ENCODE measurements at regions not wholly inside any gene's neighbourhood (a gene's known extent, or its start where the extent isn't known, plus 50 kb on each side); places are given as distances from the start of the nearest gene placed in this dataset.
A peak's percentile ranks its signal among the peaks of the same experiment; 100 is the strongest.

DNA sequence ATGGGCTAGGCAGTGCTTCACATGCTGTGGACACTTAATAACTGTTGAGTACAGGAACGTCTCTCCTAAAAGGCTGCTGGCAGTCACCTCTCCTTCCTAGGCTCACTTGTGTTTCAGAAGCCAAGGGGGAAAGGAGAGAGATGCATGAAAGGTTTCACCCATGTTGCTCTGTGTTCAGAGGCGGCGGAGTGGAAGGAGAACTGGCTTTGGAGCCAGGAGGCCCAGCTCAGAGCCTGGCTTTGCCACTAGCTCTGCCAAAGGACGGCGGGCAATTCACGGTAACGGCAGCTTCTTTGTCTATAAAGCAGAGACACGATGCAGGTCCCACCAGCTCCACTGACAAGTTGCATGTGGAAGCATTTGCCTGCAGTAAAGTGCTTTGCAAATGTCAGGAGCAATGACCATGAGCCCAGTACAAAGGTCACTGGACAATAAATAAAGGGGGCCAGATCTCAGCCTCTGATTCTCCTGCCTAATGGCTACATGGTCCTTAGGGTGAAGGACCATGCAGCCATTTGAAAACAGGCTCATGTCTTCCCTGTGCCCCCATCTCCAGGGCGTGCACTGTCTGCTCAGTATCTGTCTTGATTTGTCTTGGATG is 171.7 kb upstream of the TLE3 start:
- TF ChIP-seq, protein P1, sequence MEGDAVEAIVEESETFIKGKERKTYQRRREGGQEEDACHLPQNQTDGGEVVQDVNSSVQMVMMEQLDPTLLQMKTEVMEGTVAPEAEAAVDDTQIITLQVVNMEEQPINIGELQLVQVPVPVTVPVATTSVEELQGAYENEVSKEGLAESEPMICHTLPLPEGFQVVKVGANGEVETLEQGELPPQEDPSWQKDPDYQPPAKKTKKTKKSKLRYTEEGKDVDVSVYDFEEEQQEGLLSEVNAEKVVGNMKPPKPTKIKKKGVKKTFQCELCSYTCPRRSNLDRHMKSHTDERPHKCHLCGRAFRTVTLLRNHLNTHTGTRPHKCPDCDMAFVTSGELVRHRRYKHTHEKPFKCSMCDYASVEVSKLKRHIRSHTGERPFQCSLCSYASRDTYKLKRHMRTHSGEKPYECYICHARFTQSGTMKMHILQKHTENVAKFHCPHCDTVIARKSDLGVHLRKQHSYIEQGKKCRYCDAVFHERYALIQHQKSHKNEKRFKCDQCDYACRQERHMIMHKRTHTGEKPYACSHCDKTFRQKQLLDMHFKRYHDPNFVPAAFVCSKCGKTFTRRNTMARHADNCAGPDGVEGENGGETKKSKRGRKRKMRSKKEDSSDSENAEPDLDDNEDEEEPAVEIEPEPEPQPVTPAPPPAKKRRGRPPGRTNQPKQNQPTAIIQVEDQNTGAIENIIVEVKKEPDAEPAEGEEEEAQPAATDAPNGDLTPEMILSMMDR (IDR thresholded peaks at IDR 0.05): no peak
- DNase-seq (ENCODE audit: low spot score): no peak
- no peak overlapping the region for H3K27ac ChIP-seq
- H3K4me3 ChIP-seq: no peak overlapping the region

DNA sequence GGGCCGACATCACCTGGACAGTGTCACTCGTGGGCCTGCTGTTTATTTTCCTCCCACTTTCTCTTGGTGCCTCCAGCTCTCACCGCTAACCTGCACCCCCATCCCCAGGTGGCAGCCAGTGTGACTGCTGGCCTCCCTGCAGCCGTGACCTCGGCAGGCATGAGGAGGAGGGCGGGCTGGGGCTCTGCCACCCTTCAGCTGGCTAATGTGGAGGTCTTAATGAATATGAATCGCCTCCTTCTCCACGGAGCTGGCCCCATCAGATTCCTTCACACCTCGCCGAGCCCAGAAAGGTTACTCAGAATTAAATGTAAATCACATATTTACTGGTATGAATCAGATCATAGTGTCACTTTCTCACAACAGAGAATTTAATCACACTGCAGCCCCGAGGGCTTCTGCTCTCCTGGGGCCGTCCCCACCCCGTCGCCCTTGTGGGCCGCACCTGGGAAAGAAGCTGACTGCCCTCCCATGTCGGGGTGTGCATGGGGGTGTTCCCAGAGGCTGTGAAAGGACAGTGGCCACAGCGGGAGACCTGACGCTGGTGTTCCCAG is 171.1 kb upstream of the TLE3 start:
- Histone ChIP-seq H3K27ac (no peak overlapping the region), H3K4me3 (no peak overlapping the region)
- DNase-seq (ENCODE audit: low spot score): no peak
- TF ChIP-seq, protein P1 (IDR thresholded peaks at IDR 0.05): no peak

DNA sequence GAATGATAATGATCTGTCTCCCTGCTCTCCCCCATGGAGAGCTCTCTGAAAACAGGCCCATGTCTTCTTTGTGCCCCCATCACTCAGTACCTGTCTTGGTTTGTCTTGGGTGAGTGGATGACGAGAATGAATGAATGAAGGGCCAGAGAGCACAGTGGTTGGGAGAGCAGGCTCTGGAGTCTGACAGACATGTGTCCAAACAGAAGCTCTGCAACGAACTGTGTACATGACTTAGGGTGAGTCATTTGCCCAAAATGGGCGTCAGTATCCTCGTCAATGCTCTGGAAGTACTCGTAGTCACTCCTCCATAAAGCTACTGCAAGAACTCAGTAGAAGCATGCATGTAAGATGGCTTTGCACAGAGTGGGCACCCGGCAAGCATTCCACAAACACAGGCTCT is 170.2 kb upstream of the TLE3 start:
- TF ChIP-seq, protein P1 (IDR thresholded peaks at IDR 0.05): no peak
- H3K27ac ChIP-seq: no peak overlapping the region
- no peak overlapping the region for H3K4me3 ChIP-seq
- DNase-seq (ENCODE audit: low spot score): no peak

DNA sequence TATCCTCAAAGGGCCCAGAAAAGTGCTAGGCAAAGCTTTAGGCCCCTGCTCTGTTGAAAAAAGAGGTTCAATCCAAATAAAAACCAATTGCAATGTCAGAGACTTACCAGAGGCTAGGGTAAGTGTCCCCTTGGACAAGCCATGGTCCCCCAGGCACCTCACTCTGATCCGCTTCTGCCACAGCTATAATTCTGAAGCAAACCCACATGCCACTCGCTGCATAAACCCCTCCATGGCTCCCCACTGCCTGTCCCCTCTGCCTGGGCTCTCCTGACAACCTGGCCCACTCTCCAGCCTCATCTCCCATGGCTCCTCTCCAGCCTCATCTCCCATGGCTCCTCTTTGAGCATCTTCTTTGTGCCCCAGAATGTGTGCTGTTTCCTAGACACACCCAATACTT is 169.6 kb upstream of the TLE3 start:
- TF ChIP-seq, protein P1 (IDR thresholded peaks at IDR 0.05): no peak
- peak overlapping the region in 1 of 2 donors; percentile 68 for H3K27ac ChIP-seq
- DNase-seq (ENCODE audit: low spot score): no peak
- H3K4me3 ChIP-seq: no peak overlapping the region

DNA sequence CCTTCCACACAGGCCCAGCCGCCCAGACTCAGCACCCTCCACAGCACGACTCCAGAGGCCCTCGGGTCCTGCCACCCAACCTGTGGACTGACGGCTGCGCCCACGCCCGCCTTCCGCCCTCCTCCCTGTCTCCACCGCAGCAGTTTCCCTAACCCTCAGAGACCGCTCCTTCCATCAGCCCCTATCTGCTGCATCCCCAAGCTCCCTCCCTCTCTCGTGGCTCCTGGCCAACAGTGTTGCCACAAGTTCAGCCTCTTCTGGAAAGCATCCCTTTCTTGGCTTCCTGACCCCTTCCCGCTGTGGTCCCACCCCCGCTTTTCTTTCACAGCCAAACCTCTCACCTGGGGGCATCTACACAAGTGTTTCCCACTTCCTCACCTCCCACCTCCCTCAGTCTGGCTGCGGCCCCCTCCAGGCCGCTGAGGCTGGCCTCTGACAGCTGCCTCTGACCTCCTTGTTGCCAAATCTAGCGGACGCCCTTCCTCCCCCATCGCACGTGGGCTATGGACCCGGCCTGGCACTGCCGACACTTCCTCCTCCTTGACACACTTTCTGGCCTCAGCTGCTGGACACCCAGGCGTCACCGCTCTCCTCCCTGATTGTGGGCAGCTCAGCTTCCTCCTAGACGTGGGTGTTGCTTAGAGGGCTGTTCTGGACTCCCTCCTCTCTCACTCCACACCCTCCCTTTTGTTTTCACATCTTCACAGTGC is 168.8 kb upstream of the TLE3 start:
- Histone ChIP-seq H3K4me3 (no peak overlapping the region), H3K27ac (peak overlapping the region in 1 of 2 donors; percentile 68)
- TF ChIP-seq, protein P1 (IDR thresholded peaks at IDR 0.05): no peak
- peak; percentile 86 for DNase-seq (ENCODE audit: low spot score)

DNA sequence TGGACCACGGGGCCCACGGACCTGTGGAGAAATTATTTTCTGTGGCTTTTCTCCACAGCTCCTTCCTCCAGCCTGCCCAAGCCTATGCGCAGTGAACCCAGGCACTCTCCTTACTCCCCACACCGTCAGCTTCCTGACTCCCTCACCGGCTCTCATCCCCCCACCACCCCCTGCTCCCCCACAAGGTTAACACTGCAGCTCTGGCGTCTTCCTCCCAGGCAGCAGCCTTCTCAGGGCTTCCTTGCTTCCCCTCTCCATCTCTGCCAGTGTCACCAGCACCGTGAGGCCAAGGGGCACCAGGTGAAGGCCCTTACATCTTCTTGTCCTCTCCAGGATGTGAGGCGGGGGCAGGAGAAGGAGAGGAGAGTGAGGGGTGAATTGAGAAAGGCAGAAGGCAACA is 168.3 kb upstream of the TLE3 start:
- no peak overlapping the region for H3K4me3 ChIP-seq
- no peak for DNase-seq (ENCODE audit: low spot score)
- peak overlapping the region in 1 of 2 donors; percentile 68 for H3K27ac ChIP-seq
- TF ChIP-seq, protein P1 (IDR thresholded peaks at IDR 0.05): no peak

Measured in coronary artery (tissue), 2 donors.